Liver (tissue), 8 donors: ENCODE measurements at regions not wholly inside any gene's neighbourhood (a gene's known extent, or its start where the extent isn't known, plus 50 kb on each side); places are given as distances from the start of the nearest gene placed in this dataset.

Experiments used
- DNase-seq: peaks from one replicate; pipeline ENCODE4 v3.0.0-alpha.2; 2017; ENCODE audit warnings: low spot score
- H3K27ac ChIP-seq, 2 donors: one replicate each; pipeline ENCODE4 v1.7.0; 2013; ENCODE audit warnings: inconsistent platforms in 2 of 2, low read length in 2 of 2, control low read depth in 1 of 2, low read depth in 1 of 2, mild to moderate bottlenecking in 1 of 2
- H3K27me3 ChIP-seq, 4 donors: one replicate each; pipeline versions ENCODE4 v1.6.1 to v1.7.0; 2013; ENCODE audit warnings: low read length in 3 of 4, inconsistent platforms in 1 of 4, mild to moderate bottlenecking in 1 of 4, moderate library complexity in 1 of 4; ENCODE audit not compliant: control insufficient read depth in 4 of 4, insufficient read depth in 4 of 4
- H3K36me3 ChIP-seq, 4 donors: one replicate each; pipeline versions ENCODE4 v1.6.1 to v1.7.0; 2013; ENCODE audit warnings: low read length in 3 of 4, mild to moderate bottlenecking in 3 of 4, low read depth in 1 of 4, moderate library complexity in 1 of 4; ENCODE audit not compliant: control insufficient read depth in 4 of 4, insufficient read depth in 3 of 4
- H3K4me1 ChIP-seq, 4 donors: one replicate each; pipeline versions ENCODE4 v1.6.1 to v1.7.0; 2013; ENCODE audit warnings: low read length in 3 of 4, mild to moderate bottlenecking in 3 of 4, moderate library complexity in 1 of 4; ENCODE audit not compliant: control insufficient read depth in 4 of 4, insufficient read depth in 4 of 4
- H3K4me3 ChIP-seq, 3 donors: one replicate each; pipeline versions ENCODE4 v1.6.1 to v1.7.0; 2013; ENCODE audit warnings: low read length in 3 of 3, control low read depth in 1 of 3, low read depth in 1 of 3, mild to moderate bottlenecking in 1 of 3
- H3K9ac ChIP-seq, 2 donors: one replicate each; pipeline ENCODE4 v1.7.0; 2013; ENCODE audit warnings: low read length in 2 of 2, mild to moderate bottlenecking in 2 of 2, moderate library complexity in 2 of 2, control low read depth in 1 of 2, low read depth in 1 of 2
- H3K9me3 ChIP-seq, 4 donors: one replicate each; pipeline versions ENCODE4 v1.6.1 to v1.7.0; 2013; ENCODE audit warnings: low read length in 3 of 4; ENCODE audit not compliant: control insufficient read depth in 4 of 4
- EGR1 ChIP-seq, 2 donors: IDR thresholded peaks; 2 replicates each; pipeline ENCODE4 v1.6.1; 2016 to 2018; ENCODE audit warnings: antibody characterized with exemption in 2 of 2, low read depth in 2 of 2
- FOXA1 ChIP-seq: IDR thresholded peaks from 2 replicates; pipeline ENCODE4 v1.6.1; 2016; ENCODE audit warnings: antibody characterized with exemption
- FOXA2 ChIP-seq: IDR thresholded peaks from 2 replicates; pipeline ENCODE4 v1.6.1; 2016; ENCODE audit warnings: antibody characterized with exemption
- GABPA ChIP-seq, 2 donors: IDR thresholded peaks in 1 of 2; conservative IDR thresholded peaks in 1 of 2; 2 replicates each; pipeline ENCODE4 v1.6.1; 2016; ENCODE audit warnings: antibody characterized with exemption in 2 of 2, mild to moderate bottlenecking in 1 of 2, moderate library complexity in 1 of 2
- HNF4A ChIP-seq, 2 donors: conservative IDR thresholded peaks; 2 replicates each; pipeline ENCODE4 v1.6.1; 2016; ENCODE audit warnings: antibody characterized with exemption in 2 of 2, mild to moderate bottlenecking in 2 of 2
- HNF4G ChIP-seq: IDR thresholded peaks from 2 replicates; pipeline ENCODE4 v1.6.1; 2016; ENCODE audit warnings: antibody characterized with exemption
- JUND ChIP-seq, 2 donors: IDR thresholded peaks; 2 replicates each; pipeline ENCODE4 v1.6.1; 2016; ENCODE audit warnings: antibody characterized with exemption in 2 of 2
- RAD21 ChIP-seq, 2 donors: IDR thresholded peaks; 2 replicates each; pipeline ENCODE4 v1.6.1; 2016; ENCODE audit warnings: antibody characterized with exemption in 2 of 2, mild to moderate bottlenecking in 2 of 2
- SP1 ChIP-seq: IDR thresholded peaks from 2 replicates; pipeline ENCODE4 v1.6.1; 2018; ENCODE audit warnings: antibody characterized with exemption, mild to moderate bottlenecking
- TAF1 ChIP-seq: conservative IDR thresholded peaks from 2 replicates; pipeline ENCODE4 v1.6.1; 2016; ENCODE audit warnings: antibody characterized with exemption, mild to moderate bottlenecking
- WGBS: extraction: QIAGEN DNeasy Blood & Tissue Kit; methylation state at CpG from one replicate; pipeline ENCODE4 v1.1.7; 2013; 5-methylcytosine and 5-hydroxymethylcytosine counted together
- TF ChIP-seq, protein P1 (sequence below): fragments of 150-350 bp; IDR thresholded peaks from 2 replicates; pipeline ENCODE4 v1.5.1; 2017; ENCODE audit warnings: improper control_type of control experiment, low read depth, low read length; ENCODE audit not compliant: missing input control
- donor health status: healthy.
- donor health status: healthy.
- donor health status: healthy.
- donor health status: healthy.
- donor health status: healthy.

DNA sequence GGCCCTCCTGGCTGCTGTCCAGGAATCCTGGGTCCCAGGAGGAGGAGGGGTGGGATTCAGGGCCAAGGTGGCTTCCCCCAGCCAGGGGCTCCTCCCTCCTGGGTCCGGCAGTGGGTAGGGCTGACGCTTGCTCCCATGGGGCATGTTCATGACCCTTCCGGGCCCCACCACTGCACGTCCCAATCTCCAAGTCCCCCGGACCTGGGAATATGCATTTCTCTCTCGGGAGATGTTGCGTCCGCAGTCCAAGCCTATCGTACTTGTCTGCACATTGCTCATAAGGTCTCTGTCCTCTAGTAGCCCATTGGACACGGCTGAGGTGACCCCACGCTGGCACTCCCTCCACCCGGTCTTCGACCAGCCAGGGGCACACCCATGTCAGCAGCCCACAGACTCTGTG is 192.3 kb downstream of the TEX29 start:
- Histone ChIP-seq H3K36me3 (no peaks in the 10 kb centered on the region), H3K4me1 (no peaks in the 10 kb centered on the region), H3K9me3 (no peaks in the 10 kb centered on the region), H3K27ac (no peak overlapping the region), H3K27me3 (peaks cover 0 to 2% (median 0%) of the 10 kb centered on the region in 4 donors), H3K4me3 (no peak overlapping the region), H3K9ac (no peak overlapping the region)
- 85% methylated on average over 13 of the region's 13 CpGs for WGBS
- TF ChIP-seq TAF1 (no peak), EGR1 (IDR thresholded peaks at IDR 0.05; ENCODE audit: low read depth in 2 of 2) (no peak), JUND (IDR thresholded peaks at IDR 0.05) (no peak), GABPA (IDR thresholded peaks at IDR 0.05 in 1 of 2, conservative IDR thresholded peaks at IDR 0.05 in 1 of 2) (no peak), HNF4A (conservative IDR thresholded peaks at IDR 0.05) (no peak), RAD21 (IDR thresholded peaks at IDR 0.05) (no peak), FOXA2 (no peak), SP1 (no peak)
- TF ChIP-seq, protein P1, sequence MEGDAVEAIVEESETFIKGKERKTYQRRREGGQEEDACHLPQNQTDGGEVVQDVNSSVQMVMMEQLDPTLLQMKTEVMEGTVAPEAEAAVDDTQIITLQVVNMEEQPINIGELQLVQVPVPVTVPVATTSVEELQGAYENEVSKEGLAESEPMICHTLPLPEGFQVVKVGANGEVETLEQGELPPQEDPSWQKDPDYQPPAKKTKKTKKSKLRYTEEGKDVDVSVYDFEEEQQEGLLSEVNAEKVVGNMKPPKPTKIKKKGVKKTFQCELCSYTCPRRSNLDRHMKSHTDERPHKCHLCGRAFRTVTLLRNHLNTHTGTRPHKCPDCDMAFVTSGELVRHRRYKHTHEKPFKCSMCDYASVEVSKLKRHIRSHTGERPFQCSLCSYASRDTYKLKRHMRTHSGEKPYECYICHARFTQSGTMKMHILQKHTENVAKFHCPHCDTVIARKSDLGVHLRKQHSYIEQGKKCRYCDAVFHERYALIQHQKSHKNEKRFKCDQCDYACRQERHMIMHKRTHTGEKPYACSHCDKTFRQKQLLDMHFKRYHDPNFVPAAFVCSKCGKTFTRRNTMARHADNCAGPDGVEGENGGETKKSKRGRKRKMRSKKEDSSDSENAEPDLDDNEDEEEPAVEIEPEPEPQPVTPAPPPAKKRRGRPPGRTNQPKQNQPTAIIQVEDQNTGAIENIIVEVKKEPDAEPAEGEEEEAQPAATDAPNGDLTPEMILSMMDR = no peak
- DNase-seq = no peak

DNA sequence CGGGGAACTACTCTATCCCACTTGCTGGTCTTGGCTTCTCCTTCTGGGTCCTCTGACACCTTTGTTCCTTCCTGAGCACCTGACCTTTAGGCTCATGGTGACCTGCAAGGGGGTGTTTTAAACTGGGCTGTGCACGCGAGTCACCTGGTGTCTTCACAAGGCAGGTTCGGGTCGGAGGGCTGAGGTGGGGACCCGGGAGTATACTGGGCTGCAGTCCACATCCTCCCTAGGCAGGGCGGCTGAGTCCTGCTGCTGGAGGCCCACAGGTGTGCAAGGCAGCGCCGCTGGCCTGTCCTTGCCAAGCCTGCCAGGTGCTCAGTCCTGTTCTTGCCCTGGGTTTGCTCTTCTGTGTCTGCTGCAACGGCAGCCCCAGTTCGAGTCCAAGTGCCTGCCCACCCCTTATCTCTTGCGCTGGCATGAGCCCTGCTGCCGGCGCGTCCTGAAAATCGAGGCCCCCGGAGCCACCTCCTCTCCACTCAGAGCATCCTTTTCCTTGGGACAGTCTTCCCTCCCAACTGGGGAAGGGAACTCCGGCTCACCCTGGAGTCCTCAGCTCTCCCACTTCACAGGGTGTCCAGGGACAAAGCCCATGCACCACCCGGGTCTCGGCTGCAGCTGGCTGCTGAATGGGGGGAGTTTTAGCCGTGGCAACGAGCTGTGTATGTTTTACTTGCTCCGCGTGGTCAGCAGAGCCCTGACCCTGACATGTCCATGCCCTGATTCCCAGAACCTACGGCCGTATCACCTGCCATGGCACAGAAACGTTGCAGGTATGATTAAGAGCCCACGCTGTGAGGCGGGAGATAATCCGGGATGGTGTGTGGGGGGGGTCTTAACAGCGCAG is 193.5 kb downstream of the TEX29 start:
- no peak overlapping the region for H3K9ac ChIP-seq
- no peak overlapping the region for H3K27ac ChIP-seq
- DNase-seq = no peak
- H3K4me1 ChIP-seq = no peaks in the 10 kb centered on the region
- no peaks in the 10 kb centered on the region for H3K9me3 ChIP-seq
- no peak overlapping the region for H3K4me3 ChIP-seq
- H3K36me3 ChIP-seq = no peaks in the 10 kb centered on the region
- H3K27me3 ChIP-seq = peaks cover 0 to 2% (median 0%) of the 10 kb centered on the region in 4 donors
- TF ChIP-seq HNF4G (no peak), TAF1 (no peak), HNF4A (conservative IDR thresholded peaks at IDR 0.05) (no peak), FOXA1 (no peak)
- WGBS = 72% methylated on average over 31 of the region's 31 CpGs

DNA sequence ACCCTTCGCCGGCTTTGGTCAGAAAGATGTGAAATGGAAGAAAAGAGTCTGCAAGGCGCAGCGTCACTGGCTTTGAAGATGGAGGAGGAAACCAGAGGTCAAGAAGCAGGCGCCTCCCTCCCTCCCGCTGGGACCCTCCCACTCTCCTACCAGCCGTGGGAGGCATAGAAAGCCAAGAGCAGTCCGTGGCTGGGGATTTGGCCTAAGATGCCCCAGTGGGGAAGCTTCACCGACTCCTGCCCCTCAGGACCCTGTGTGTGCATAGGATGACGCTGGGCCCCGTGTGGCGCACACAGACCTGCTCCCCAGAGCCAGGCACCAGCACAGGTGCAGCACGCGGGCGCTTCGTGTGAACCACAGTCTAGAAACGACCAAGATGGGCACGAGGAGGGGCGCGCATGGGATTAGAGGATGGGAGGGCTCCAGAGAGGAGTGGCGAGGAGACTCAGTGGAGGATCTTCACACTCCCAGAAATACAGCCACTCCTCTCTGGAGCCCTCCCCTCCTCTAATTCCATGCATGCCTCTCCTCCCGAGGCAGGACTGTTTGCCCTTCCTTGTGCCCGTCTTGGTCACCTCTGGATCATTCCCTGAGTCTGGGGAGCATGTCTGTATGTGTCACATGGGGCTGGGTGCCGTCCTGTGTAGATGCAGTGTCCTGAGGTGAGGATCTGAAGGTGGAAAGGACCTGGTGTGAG is 194.3 kb downstream of the TEX29 start:
- Histone ChIP-seq H3K27ac (no peak overlapping the region), H3K4me3 (no peak overlapping the region), H3K9ac (no peak overlapping the region), H3K9me3 (no peaks in the 10 kb centered on the region), H3K27me3 (peaks cover 0 to 2% (median 0%) of the 10 kb centered on the region in 4 donors), H3K4me1 (no peaks in the 10 kb centered on the region), H3K36me3 (no peaks in the 10 kb centered on the region)
- DNase-seq = no peak
- no peak for TF ChIP-seq GABPA (IDR thresholded peaks at IDR 0.05 in 1 of 2, conservative IDR thresholded peaks at IDR 0.05 in 1 of 2)
- TF ChIP-seq, protein P1 = no peak
- no peak for TF ChIP-seq JUND (IDR thresholded peaks at IDR 0.05)
- TF ChIP-seq HNF4A (conservative IDR thresholded peaks at IDR 0.05) = no peak
- WGBS = 67% methylated on average over 24 of the region's 24 CpGs
